ENCODE measurements at regions not wholly inside any gene's neighbourhood (a gene's known extent, or its start where the extent isn't known, plus 50 kb on each side); places are given as distances from the start of the nearest gene placed in this dataset.

GRCh38 chr13:65112123-65112522, 2118.0 kb downstream of the PCDH9 start:
- Histone ChIP-seq H3K79me1 (ENCODE audit: insufficient read depth, low read depth, low read length, poor library complexity, severe bottlenecking) (no peaks in the 10 kb centered on the region), H2BK5ac (ENCODE audit: insufficient read length, low read length) (no peak overlapping the region)

More at GRCh38 chr13:65112123-65112522, 2118.0 kb downstream of the PCDH9 start:
- Histone ChIP-seq H3T11ph (ENCODE audit: low read length) (no peak overlapping the region), H3K9ac (ENCODE audit: extremely low read depth, insufficient read length, low read length) (no peak overlapping the region), H3K18ac (ENCODE audit: insufficient read length, low read depth, low read length) (no peak overlapping the region), H2AFZ (ENCODE audit: low read length) (no peak overlapping the region), H3K79me2 (ENCODE audit: insufficient read depth, low read length) (no peaks in the 10 kb centered on the region), H3K27me3 (ENCODE audit: insufficient read depth, low read length) (no peaks in the 10 kb centered on the region), H3K9me3 (ENCODE audit: control insufficient read depth, low read depth, low read length) (no peaks in the 10 kb centered on the region), H4K20me1 (ENCODE audit: control insufficient read depth, insufficient read depth, insufficient read length) (no peaks in the 10 kb centered on the region), H3K56ac (ENCODE audit: insufficient read length, low read depth, low read length) (no peak overlapping the region), H3K23me2 (ENCODE audit: insufficient read length, low read depth, low read length, poor library complexity, severe bottlenecking) (no peaks in the 10 kb centered on the region), H4K5ac (ENCODE audit: insufficient read length, low read depth, low read length) (no peak overlapping the region), H4K8ac (replicated peaks; ENCODE audit: insufficient read length, low read depth, low read length) (no peak overlapping the region), H3K4ac (ENCODE audit: low read depth, low read length) (no peak overlapping the region), H3K23ac (ENCODE audit: insufficient read length, low read depth, low read length) (no peak overlapping the region), H3K4me2 (ENCODE audit: insufficient read depth, insufficient read length, low read length) (no peak overlapping the region), H4K91ac (ENCODE audit: insufficient read length, low read depth, low read length) (no peak overlapping the region), H2BK20ac (ENCODE audit: low read depth, low read length, poor library complexity, severe bottlenecking) (no peak overlapping the region), H3K14ac (ENCODE audit: insufficient read depth, low read length) (no peak overlapping the region), H2BK15ac (ENCODE audit: low read depth, low read length) (no peak overlapping the region), H2BK12ac (ENCODE audit: insufficient read length, low read depth, low read length) (no peak overlapping the region), H2AK5ac (ENCODE audit: insufficient read length, low read length) (no peak overlapping the region), H3K4me1 (ENCODE audit: insufficient read depth, low read length) (no peaks in the 10 kb centered on the region), H3K27ac (ENCODE audit: insufficient read length, low read depth, low read length) (no peak overlapping the region), H2BK120ac (ENCODE audit: low read depth, low read length, poor library complexity, severe bottlenecking) (no peak overlapping the region)
- Mint-ChIP-seq H3K36me3 (ENCODE audit: insufficient read depth in 1 of 3, low read depth in 3 of 3) (peaks cover 0 to 13% (median 4%) of the 10 kb centered on the region in 3 experiments; a peak in 4 of 7 replicates), H3K4me3 (no peak overlapping the region), H3K27ac (no peak overlapping the region), H3K9me3 (peaks cover 5 to 12% of the 10 kb centered on the region in 2 experiments; a peak in 4 of 5 replicates), H3K4me1 (no peaks in the 10 kb centered on the region), H3K27me3 (ENCODE audit: low read depth) (no peaks in the 10 kb centered on the region)
- TF ChIP-seq CTCF (conservative IDR thresholded peaks at IDR 0.05), result no peak
- no peak for DNase-seq
- WGBS (ENCODE audit: extremely low coverage, insufficient read length, low lambda C conversion rate), result no CpG with 5 or more reads among the region's 1 CpG
